HCT116 (cell line): ENCODE measurements at regions not wholly inside any gene's neighbourhood (a gene's known extent, or its start where the extent isn't known, plus 50 kb on each side); places are given as distances from the start of the nearest gene placed in this dataset.

ENCODE experiments used
- ATAC-seq: fragments of 200-7000 bp; cut with Tn5 transposase; 2 replicates; pipeline ENCODE4 v1.9.1; 2020; ENCODE audit warnings: mild to moderate bottlenecking, moderate library complexity
- BruUV-seq: library from RNA; stranded (reverse); fragments of 400-500 nt; replicated peaks from 2 replicates; lab custom pipeline; 2021; lab: Mats Ljungman, UMichigan
- CTCF ChIA-PET: fragments of 300-600 bp; sonication (Branson Sonifier 250); formaldehyde crosslinking; loops from one replicate; lab custom pipeline; 2021; ENCODE audit warnings: antibody characterized with exemption; lab: Charles Lee
- POLR2A ChIA-PET: fragments of 300-600, 350-600 bp; sonication (Branson Sonifier 250); formaldehyde crosslinking; loops from one replicate; lab custom pipeline; 2021; ENCODE audit warnings: antibody characterized with exemption; lab: Charles Lee
- RAD21 ChIA-PET, 2 experiments: fragments of 300-600 bp; sonication (Branson Sonifier 250); formaldehyde crosslinking; loops; one replicate each; lab custom pipeline; 2023; ENCODE audit warnings: low total read pairs in 2 of 2; ENCODE audit not compliant: uncharacterized antibody in 2 of 2, unreplicated experiment in 2 of 2, low non-redundant PET in 1 of 2; lab: Charles Lee
- DNase-seq: peaks from one replicate; pipeline ENCODE4 v3.0.0-alpha.2; 2010; ENCODE audit warnings: low read depth, low spot score
- H2AFZ ChIP-seq: fragments of 200-600 bp; shearing (Covaris generic), sonication (generic); 2 replicates; pipeline ENCODE4 v1.6.1; 2017; ENCODE audit warnings: low read depth, mixed run types, mixed read lengths, antibody characterized with exemption, low read length; ENCODE audit not compliant: poor library complexity, severe bottlenecking
- H3K27ac ChIP-seq: 2 replicates; pipeline ENCODE4 v1.5.1; 2012; ENCODE audit warnings: low read depth, low read length
- H3K27me3 ChIP-seq: fragments of 200-600 bp; sonication (generic); 2 replicates; pipeline ENCODE4 v1.6.1; 2016; ENCODE audit warnings: mixed run types, low read length, mixed read lengths; ENCODE audit not compliant: insufficient read depth
- H3K36me3 ChIP-seq, 2 experiments: fragments of 200-500 bp in 1 of 2; fragments of 200-600 bp in 1 of 2; sonication (Bioruptor generic) in 1 of 2; sonication (generic) in 1 of 2; 2 replicates each; pipeline versions ENCODE4 v1.5.1 to v1.6.1; 2014 to 2016; ENCODE audit warnings: low read length in 2 of 2, inconsistent platforms in 1 of 2, mixed read lengths in 1 of 2, mixed run types in 1 of 2; ENCODE audit not compliant: insufficient read depth in 2 of 2, control insufficient read depth in 1 of 2
- H3K4me1 ChIP-seq, 2 experiments: fragments of 200-600 bp in 1 of 2; sonication (generic) in 1 of 2; 2 replicates each; pipeline versions ENCODE4 v1.5.1 to v1.6.1; 2012 to 2017; ENCODE audit warnings: low read length in 2 of 2, inconsistent platforms in 1 of 2, mild to moderate bottlenecking in 1 of 2, mixed read lengths in 1 of 2, mixed run types in 1 of 2, moderate library complexity in 1 of 2; ENCODE audit not compliant: insufficient read depth in 2 of 2, control insufficient read depth in 1 of 2
- H3K4me2 ChIP-seq: fragments of 200-600 bp; sonication (generic); 2 replicates; pipeline ENCODE4 v1.6.1; 2017; ENCODE audit warnings: mixed run types, low read length, mixed read lengths
- H3K4me3 ChIP-seq, 2 experiments: fragments of 200-600 bp in 1 of 2; sonication (generic) in 1 of 2; replicated peaks in 1 of 2; 2 replicates each; pipeline ENCODE4 v1.5.1; 2011 to 2016; ENCODE audit warnings: low read length in 2 of 2, control low read depth in 1 of 2, low read depth in 1 of 2, mild to moderate bottlenecking in 1 of 2, mixed read lengths in 1 of 2, mixed run types in 1 of 2
- H3K79me2 ChIP-seq: fragments of 200-600 bp; sonication (generic); 2 replicates; pipeline ENCODE4 v1.6.1; 2017; ENCODE audit warnings: mild to moderate bottlenecking, mixed run types, low read length, moderate library complexity, mixed read lengths; ENCODE audit not compliant: insufficient read depth
- H3K9ac ChIP-seq: fragments of 200-600 bp; sonication (generic); 2 replicates; pipeline ENCODE4 v1.6.1; 2016; ENCODE audit warnings: low read length, mixed read lengths
- H3K9me2 ChIP-seq: fragments of 200-600 bp; sonication (generic), shearing (Covaris generic); 2 replicates; pipeline ENCODE4 v1.6.1; 2017; ENCODE audit warnings: mixed run types, mild to moderate bottlenecking, moderate library complexity; ENCODE audit not compliant: insufficient read depth
- H3K9me3 ChIP-seq, 2 experiments: fragments of 200-500 bp in 1 of 2; fragments of 200-600 bp in 1 of 2; sonication (Bioruptor generic) in 1 of 2; sonication (generic) in 1 of 2; 2 replicates each; pipeline ENCODE4 v1.6.1; 2014 to 2017; ENCODE audit warnings: low read length in 2 of 2, mixed read lengths in 2 of 2, inconsistent platforms in 1 of 2, low read depth in 1 of 2, mild to moderate bottlenecking in 1 of 2, mixed run types in 1 of 2, moderate library complexity in 1 of 2; ENCODE audit not compliant: control insufficient read depth in 1 of 2, insufficient read depth in 1 of 2
- H4K20me1 ChIP-seq: fragments of 200-600 bp; sonication (generic), shearing (Covaris generic); 2 replicates; pipeline ENCODE4 v1.6.1; 2017; ENCODE audit warnings: mixed run types, mild to moderate bottlenecking, moderate library complexity; ENCODE audit not compliant: insufficient read depth
- CBX3 ChIP-seq: IDR thresholded peaks from 2 replicates; pipeline ENCODE4 v1.6.1; 2012; ENCODE audit warnings: low read depth
- EGR1 ChIP-seq: IDR thresholded peaks from 2 replicates; pipeline ENCODE4 v1.6.1; 2012; ENCODE audit warnings: low read depth
- EZH2 ChIP-seq: fragments of 200-600 bp; sonication (generic); IDR thresholded peaks from 2 replicates; pipeline ENCODE4 v1.6.1; 2017; ENCODE audit warnings: antibody characterized with exemption, mixed run types
- FOSL1 ChIP-seq: IDR thresholded peaks from 2 replicates; pipeline ENCODE4 v1.6.1; 2012; ENCODE audit warnings: low read depth
- POLR2A ChIP-seq: IDR thresholded peaks from 2 replicates; pipeline ENCODE4 v1.7.0; 2011; ENCODE audit warnings: borderline replicate concordance; ENCODE audit not compliant: insufficient read depth, insufficient read length; ENCODE audit errors: extremely low read depth
- POLR2AphosphoS5 ChIP-seq: IDR thresholded peaks from 2 replicates; pipeline ENCODE4 v1.6.1; 2011; ENCODE audit warnings: mild to moderate bottlenecking, low read depth, low read length, moderate library complexity
- RAD21 ChIP-seq: IDR thresholded peaks from 2 replicates; pipeline ENCODE4 v1.6.1; 2012; ENCODE audit warnings: low read depth, mild to moderate bottlenecking
- SP1 ChIP-seq: IDR thresholded peaks from 2 replicates; pipeline ENCODE4 v1.6.1; 2012; ENCODE audit warnings: low read depth
- SRF ChIP-seq: IDR thresholded peaks from 2 replicates; pipeline ENCODE4 v1.6.1; 2012; ENCODE audit warnings: low read depth
- TCF7L2 ChIP-seq: IDR thresholded peaks from 2 replicates; pipeline ENCODE4 v1.7.0; 2011; ENCODE audit warnings: borderline replicate concordance, inconsistent platforms; ENCODE audit not compliant: insufficient read depth, insufficient read length; ENCODE audit errors: extremely low read depth
- YY1 ChIP-seq: IDR thresholded peaks from 2 replicates; pipeline ENCODE4 v1.6.1; 2011; ENCODE audit warnings: low read length, low read depth, moderate library complexity, mild to moderate bottlenecking; ENCODE audit not compliant: insufficient replicate concordance; ENCODE audit errors: extremely low read depth
- intact Hi-C: fragments of 100-400 bp; cut with micrococcal nuclease; formaldehyde crosslinking; loops from 2 replicates; pipeline ENCODE4 v1.10.0; 2022
- TF ChIP-seq, protein P1 (sequence below): IDR thresholded peaks from 2 replicates; pipeline ENCODE4 v1.6.1; 2012
- TF ChIP-seq, protein P2 (sequence below), 3 experiments: fragments of 200-600 bp in 1 of 3; sonication (generic) in 1 of 3; IDR thresholded peaks in 2 of 3; conservative IDR thresholded peaks in 1 of 3; 2 replicates each; pipeline ENCODE4 v1.5.1; 2012 to 2017; ENCODE audit warnings: low read depth in 2 of 3, low read length in 2 of 3, antibody characterized with exemption in 1 of 3, borderline replicate concordance in 1 of 3, control low read depth in 1 of 3, mild to moderate bottlenecking in 1 of 3, mixed read lengths in 1 of 3, mixed run types in 1 of 3, moderate library complexity in 1 of 3; ENCODE audit not compliant: insufficient read depth in 1 of 3
- TF ChIP-seq, protein P3 (sequence below): IDR thresholded peaks from 2 replicates; pipeline ENCODE4 v1.6.1; 2011; ENCODE audit warnings: mild to moderate bottlenecking, low read length, moderate library complexity; ENCODE audit not compliant: insufficient replicate concordance; ENCODE audit errors: extremely low read depth

DNA sequence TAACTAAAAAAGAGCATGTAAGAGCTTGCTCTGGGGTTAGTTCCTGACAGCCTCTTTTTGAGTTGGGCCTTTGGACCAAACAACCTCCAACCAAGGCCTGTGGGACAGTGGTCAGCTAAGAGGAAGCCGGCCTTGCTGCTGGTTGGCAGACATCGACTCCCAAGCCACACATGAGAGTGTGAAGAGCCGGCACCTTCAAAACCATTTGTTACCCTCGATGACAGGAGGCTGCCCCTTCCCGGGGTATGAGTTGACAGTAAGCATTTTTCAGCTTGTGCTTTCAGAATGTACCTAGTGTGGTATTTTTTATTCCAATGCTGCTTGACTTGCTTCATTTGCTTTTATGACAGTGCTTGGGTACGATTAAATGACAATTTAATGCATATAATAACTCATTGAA lies 168.6 kb upstream of the IGFBP7 start:
- H3K27ac ChIP-seq = no peak overlapping the region
- intact Hi-C loops = no loop called here
- no peaks in the 10 kb centered on the region for H4K20me1 ChIP-seq
- H3K9me2 ChIP-seq = no peaks in the 10 kb centered on the region
- H3K4me2 ChIP-seq = no peak overlapping the region
- H3K27me3 ChIP-seq = peaks cover 13% of the 10 kb centered on the region; the same call in 1 of the 2 replicates
- no peak for TF ChIP-seq SP1
- no peak for TF ChIP-seq EGR1
- no peak for TF ChIP-seq SRF
- TF ChIP-seq, protein P1, sequence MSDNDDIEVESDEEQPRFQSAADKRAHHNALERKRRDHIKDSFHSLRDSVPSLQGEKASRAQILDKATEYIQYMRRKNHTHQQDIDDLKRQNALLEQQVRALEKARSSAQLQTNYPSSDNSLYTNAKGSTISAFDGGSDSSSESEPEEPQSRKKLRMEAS = no peak
- no peak for TF ChIP-seq POLR2A
- no peak for TF ChIP-seq RAD21
- TF ChIP-seq, protein P2, sequence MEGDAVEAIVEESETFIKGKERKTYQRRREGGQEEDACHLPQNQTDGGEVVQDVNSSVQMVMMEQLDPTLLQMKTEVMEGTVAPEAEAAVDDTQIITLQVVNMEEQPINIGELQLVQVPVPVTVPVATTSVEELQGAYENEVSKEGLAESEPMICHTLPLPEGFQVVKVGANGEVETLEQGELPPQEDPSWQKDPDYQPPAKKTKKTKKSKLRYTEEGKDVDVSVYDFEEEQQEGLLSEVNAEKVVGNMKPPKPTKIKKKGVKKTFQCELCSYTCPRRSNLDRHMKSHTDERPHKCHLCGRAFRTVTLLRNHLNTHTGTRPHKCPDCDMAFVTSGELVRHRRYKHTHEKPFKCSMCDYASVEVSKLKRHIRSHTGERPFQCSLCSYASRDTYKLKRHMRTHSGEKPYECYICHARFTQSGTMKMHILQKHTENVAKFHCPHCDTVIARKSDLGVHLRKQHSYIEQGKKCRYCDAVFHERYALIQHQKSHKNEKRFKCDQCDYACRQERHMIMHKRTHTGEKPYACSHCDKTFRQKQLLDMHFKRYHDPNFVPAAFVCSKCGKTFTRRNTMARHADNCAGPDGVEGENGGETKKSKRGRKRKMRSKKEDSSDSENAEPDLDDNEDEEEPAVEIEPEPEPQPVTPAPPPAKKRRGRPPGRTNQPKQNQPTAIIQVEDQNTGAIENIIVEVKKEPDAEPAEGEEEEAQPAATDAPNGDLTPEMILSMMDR (IDR thresholded peaks at IDR 0.05 in 2 of 3, conservative IDR thresholded peaks at IDR 0.05 in 1 of 3; ENCODE audit: borderline replicate concordance in 1 of 3, insufficient read depth in 1 of 3, low read depth in 2 of 3, low read length in 2 of 3) = no peak
- TF ChIP-seq CBX3 = no peak
- TF ChIP-seq, protein P3, sequence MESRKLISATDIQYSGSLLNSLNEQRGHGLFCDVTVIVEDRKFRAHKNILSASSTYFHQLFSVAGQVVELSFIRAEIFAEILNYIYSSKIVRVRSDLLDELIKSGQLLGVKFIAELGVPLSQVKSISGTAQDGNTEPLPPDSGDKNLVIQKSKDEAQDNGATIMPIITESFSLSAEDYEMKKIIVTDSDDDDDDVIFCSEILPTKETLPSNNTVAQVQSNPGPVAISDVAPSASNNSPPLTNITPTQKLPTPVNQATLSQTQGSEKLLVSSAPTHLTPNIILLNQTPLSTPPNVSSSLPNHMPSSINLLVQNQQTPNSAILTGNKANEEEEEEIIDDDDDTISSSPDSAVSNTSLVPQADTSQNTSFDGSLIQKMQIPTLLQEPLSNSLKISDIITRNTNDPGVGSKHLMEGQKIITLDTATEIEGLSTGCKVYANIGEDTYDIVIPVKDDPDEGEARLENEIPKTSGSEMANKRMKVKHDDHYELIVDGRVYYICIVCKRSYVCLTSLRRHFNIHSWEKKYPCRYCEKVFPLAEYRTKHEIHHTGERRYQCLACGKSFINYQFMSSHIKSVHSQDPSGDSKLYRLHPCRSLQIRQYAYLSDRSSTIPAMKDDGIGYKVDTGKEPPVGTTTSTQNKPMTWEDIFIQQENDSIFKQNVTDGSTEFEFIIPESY = no peak
- no peak for TF ChIP-seq FOSL1
- TF ChIP-seq TCF7L2 = no peak
- TF ChIP-seq YY1 = no peak
- TF ChIP-seq POLR2AphosphoS5 = no peak
- TF ChIP-seq EZH2 = no peak
- TF ChIP-seq, all 23 proteins: peak for 0
- no TSS peak for BruUV-seq
- RAD21 ChIA-PET = no interaction called here
- Histone ChIP-seq H3K79me2 (no peaks in the 10 kb centered on the region), H3K9ac (no peak overlapping the region), H2AFZ (no peak overlapping the region), H3K9me3 (no peaks in the 10 kb centered on the region), H3K4me3 (no peak overlapping the region), H3K4me1 (no peaks in the 10 kb centered on the region), H3K36me3 (no peaks in the 10 kb centered on the region)
- POLR2A ChIA-PET = no interaction called here
- ATAC-seq (no peak), DNase-seq (no peak)
- CTCF ChIA-PET = no interaction called here
